GM18951 (cell line): ENCODE measurements at regions not wholly inside any gene's neighbourhood (a gene's known extent, or its start where the extent isn't known, plus 50 kb on each side); places are given as distances from the start of the nearest gene placed in this dataset.
"Not testable (repeated sequence)": the region's sequence is repeated elsewhere in the genome, so short reads cannot be mapped to it uniquely, and the experiment has no call there.

Source experiments
- POLR2A ChIP-seq: IDR thresholded peaks from 4 replicates; pipeline ENCODE4 v1.6.1; 2011; ENCODE audit warnings: mild to moderate bottlenecking; ENCODE audit not compliant: insufficient read length, insufficient read depth; ENCODE audit errors: extremely low read depth
- in situ Hi-C: fragments of 300-500 bp; cut with MboI; formaldehyde crosslinking; loops from one replicate; pipeline ENCODE4 v1.12.0; 2022; ENCODE audit warnings: low sequenced_read_pairs, mixed read lengths, inconsistent platforms; ENCODE audit not compliant: unreplicated experiment

DNA sequence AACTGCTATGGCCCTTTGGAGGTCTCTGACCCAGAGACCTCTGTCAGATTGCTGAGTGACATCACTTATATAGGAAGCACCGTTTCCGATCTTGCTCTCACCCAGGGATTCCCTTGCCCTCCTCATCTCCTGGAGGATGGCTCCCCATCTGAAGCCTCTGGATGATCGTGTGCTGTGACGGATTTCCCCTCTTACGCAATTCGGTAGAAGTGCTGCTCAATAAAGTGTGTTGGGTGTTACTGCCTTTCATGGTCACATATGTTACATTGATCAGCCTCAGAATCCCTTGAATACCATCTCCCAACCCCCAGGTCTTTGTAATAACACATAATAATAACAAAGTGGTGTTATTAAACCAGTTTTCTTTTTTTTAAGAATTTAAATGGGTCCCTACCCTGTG, 107.3 kb upstream of the CLEC14A start:
- in situ Hi-C loops: no loop called here
- TF ChIP-seq POLR2A: no peak

DNA sequence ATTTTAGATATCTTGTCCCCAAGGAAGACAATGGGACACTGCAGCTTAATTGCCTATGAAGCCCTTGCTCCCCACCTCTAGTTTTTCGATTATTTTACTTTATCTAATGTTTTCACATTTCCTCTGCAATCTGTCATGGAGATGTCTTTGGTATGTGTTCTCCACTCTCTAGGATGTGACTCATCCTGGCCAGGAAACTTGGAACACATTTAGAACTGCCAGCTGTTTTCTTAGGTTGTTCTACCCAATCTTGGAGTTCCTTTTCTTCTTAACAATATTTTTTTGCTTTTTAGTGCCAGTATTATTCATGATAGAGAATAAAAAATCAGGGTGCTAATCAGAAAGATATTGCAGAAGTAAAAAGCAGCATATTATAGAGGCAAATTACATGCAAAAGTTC, 101.7 kb upstream of the CLEC14A start:
- in situ Hi-C loops: no loop called here

DNA sequence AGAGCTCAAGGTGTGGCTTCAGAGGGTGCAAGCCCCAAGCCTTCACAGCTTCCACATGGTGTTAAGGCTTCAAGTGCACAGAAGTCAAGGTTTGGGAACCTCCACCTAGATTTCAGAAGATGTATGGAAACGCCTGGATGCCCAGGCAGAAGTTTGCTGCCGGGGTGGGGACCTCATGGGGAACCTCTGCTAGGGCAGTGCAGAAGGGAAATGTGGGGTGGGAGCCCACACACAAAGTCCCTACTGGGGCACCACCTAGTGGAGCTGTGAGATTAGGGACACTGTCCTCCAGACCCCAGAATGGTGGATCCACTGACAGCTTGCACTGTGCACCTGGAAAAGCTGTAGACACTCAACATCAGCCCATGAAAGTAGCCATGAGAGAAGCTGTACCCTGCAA, 99.6 kb upstream of the CLEC14A start:
- in situ Hi-C loops: not testable (repeated sequence)

More for the DNA sequence above, 101.7 kb upstream of the CLEC14A start:
- TF ChIP-seq POLR2A: no peak

DNA sequence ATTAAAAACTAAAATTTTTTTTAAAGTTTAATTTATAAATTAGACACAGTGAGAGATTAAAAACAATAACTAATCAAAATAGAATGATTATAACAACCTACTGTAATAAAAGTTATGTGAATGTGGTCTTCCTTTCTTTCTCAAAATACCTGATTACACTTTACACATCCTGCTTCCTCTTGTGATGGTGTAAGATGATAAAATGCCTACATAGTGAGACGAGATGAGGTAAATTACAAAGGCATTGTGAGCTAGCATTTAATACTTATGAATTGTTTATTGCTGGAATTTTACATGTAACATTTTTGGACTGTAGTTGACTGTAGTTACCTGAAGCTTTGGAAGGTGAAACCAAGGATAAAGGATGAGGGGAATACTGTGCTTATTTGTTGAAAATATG, 94.2 kb upstream of the CLEC14A start:
- no peak for TF ChIP-seq POLR2A
- in situ Hi-C loops: no loop called here

DNA sequence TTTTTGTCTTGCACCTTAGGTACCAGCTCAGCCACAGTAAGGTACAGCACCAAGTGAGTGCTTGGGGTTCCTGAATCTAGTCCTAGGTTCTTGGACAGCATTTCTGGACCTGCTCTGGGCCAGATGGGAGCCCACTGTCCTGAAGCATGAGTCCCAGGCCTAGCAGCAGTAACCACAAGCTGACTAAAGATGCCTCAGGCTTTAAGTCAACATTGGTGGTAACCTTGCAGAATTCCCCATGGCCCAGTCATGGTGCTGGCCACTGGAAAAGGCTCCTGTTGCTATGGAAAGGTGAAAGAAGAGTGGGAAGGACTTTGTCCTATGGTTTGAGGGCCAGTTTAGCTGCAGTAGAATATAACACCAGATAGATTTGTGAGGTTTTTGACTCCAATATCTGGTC, 86.9 kb upstream of the CLEC14A start:
- in situ Hi-C loops: no loop called here
- TF ChIP-seq POLR2A: no peak

GRCh38 chr14:38339696-38340095, 83.8 kb upstream of the CLEC14A start:
- in situ Hi-C loops: no loop called here
- TF ChIP-seq POLR2A: no peak

DNA sequence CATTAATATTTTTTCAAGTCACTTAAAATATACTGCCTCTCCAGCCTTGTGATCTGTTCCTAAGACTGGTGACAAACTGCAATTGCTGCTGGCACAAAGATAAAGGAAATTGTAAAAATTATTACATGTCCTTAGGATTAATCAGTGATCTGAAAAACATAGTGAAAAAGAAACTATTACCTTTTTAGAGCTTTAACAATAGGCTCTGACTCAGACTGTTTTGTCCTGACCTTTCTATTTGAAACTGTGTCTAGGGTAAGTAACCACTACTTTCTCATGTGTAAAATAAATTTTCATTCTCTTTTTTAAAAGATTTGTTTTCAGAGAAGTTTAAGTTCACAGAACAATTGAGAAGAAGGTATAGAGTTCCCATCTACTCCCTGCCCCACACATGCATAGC, 80.4 kb upstream of the CLEC14A start:
- TF ChIP-seq POLR2A: no peak
- in situ Hi-C loops: no loop called here

GRCh38 chr14:38330275-38330674, 74.4 kb upstream of the CLEC14A start:
- in situ Hi-C loops: no loop called here
- no peak for TF ChIP-seq POLR2A

DNA sequence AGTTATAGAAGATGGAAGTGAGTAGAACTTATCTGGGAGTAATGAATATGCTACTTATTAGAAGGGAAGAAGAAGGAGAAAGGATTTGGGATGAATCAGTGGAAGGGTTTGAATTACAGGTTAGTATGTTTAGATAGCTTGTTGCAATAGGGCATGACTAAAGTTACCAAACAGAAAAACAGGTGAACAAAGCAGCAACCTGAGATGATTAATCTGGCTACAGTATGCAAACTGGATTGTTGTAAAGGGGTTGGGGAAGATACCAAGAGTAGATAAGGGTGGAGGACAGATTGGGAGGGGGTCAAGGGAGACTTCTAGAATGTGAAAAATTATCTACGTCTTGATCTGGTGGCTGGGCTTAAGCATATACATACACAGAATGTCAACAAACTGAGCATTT, 73.4 kb upstream of the CLEC14A start:
- in situ Hi-C loops: no loop called here

DNA sequence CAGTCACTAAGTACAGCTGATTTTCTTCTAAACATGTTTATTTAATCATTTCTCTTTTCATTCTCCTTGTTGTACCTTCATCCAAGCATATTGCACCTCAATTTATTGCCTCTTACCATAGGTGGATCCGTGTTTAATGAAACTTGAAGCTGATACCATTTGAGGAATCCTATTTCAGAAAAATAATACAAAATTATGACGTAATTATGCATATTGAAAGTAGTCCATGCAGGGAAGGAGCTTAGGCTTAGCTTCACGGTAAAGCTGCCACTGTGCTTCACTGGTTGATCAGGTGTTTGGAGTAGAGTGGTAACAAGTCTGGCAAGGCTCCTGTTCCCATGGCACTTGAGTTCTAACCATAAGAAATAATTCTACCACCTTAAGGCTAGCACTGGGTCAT, 61.0 kb upstream of the CLEC14A start:
- in situ Hi-C loops: no loop called here
- no peak for TF ChIP-seq POLR2A

More for the DNA sequence above, 73.4 kb upstream of the CLEC14A start:
- TF ChIP-seq POLR2A: no peak

GRCh38 chr14:38311655-38312054, 55.8 kb upstream of the CLEC14A start:
- in situ Hi-C loops: no loop called here
- TF ChIP-seq POLR2A: no peak

GRCh38 chr14:38310420-38310995, 54.6 kb upstream of the CLEC14A start:
- in situ Hi-C loops: no loop called here
- no peak for TF ChIP-seq POLR2A

- in situ Hi-C loops: no loop called here
- TF ChIP-seq POLR2A: no peak
Observed at GRCh38 chr14:38309522-38310277, 53.8 kb upstream of the CLEC14A start.
